ENCODE measurements at regions not wholly inside any gene's neighbourhood (a gene's known extent, or its start where the extent isn't known, plus 50 kb on each side); places are given as distances from the start of the nearest gene placed in this dataset.

GRCh38 chr21:16879479-16879878 is 633.4 kb upstream of the CXADR start:
- Mint-ChIP-seq H3K27me3 (ENCODE audit: low read depth) (no peaks in the 10 kb centered on the region), H3K27ac (ENCODE audit: unreplicated experiment) (no peak overlapping the region), H3K36me3 (ENCODE audit: low read depth) (peaks cover 4% of the 10 kb centered on the region), H3K4me1 (ENCODE audit: low read depth) (no peaks in the 10 kb centered on the region), H3K9me3 (ENCODE audit: low read depth) (peaks cover 23% of the 10 kb centered on the region), H3K4me3 (ENCODE audit: unreplicated experiment) (no peak overlapping the region)
- TF ChIP-seq, protein P1, sequence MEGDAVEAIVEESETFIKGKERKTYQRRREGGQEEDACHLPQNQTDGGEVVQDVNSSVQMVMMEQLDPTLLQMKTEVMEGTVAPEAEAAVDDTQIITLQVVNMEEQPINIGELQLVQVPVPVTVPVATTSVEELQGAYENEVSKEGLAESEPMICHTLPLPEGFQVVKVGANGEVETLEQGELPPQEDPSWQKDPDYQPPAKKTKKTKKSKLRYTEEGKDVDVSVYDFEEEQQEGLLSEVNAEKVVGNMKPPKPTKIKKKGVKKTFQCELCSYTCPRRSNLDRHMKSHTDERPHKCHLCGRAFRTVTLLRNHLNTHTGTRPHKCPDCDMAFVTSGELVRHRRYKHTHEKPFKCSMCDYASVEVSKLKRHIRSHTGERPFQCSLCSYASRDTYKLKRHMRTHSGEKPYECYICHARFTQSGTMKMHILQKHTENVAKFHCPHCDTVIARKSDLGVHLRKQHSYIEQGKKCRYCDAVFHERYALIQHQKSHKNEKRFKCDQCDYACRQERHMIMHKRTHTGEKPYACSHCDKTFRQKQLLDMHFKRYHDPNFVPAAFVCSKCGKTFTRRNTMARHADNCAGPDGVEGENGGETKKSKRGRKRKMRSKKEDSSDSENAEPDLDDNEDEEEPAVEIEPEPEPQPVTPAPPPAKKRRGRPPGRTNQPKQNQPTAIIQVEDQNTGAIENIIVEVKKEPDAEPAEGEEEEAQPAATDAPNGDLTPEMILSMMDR (IDR thresholded peaks at IDR 0.05), result no peak
- DNase-seq (ENCODE audit: low spot score), result no peak

DNA sequence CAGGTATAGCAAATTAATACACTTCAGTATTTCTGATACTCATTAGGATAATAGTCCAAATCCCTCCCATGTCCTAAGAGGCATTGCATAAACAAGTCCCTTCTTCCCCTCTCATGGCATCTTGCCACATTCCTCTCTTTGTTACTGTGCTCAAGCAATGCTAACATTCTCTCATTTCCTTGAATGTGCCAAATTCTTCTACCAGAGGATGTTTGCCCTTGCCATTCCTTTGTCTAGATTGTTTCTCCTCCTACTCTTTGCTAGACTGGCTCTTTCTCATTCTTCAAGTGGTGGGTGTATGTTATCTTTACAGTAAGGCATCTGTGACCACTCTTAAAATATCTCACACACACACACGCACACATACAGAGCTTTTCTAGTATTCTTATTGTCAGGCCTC is 621.0 kb upstream of the CXADR start:
- H3K9me3 Mint-ChIP-seq (ENCODE audit: low read depth), result no peaks in the 10 kb centered on the region
- peaks cover 27% of the 10 kb centered on the region for H3K4me1 Mint-ChIP-seq (ENCODE audit: low read depth)
- DNase-seq (ENCODE audit: low spot score), result no peak
- H3K27ac Mint-ChIP-seq (ENCODE audit: unreplicated experiment), result peak overlapping the region; percentile 84
- H3K4me3 Mint-ChIP-seq (ENCODE audit: unreplicated experiment), result no peak overlapping the region
- H3K27me3 Mint-ChIP-seq (ENCODE audit: low read depth), result no peaks in the 10 kb centered on the region
- TF ChIP-seq, protein P1 (IDR thresholded peaks at IDR 0.05), result no peak
- peaks cover 4% of the 10 kb centered on the region for H3K36me3 Mint-ChIP-seq (ENCODE audit: low read depth)

- no peak overlapping the region for H3K27ac Mint-ChIP-seq (ENCODE audit: unreplicated experiment)
Observed at GRCh38 chr21:16900685-16901084, 612.2 kb upstream of the CXADR start.

DNA sequence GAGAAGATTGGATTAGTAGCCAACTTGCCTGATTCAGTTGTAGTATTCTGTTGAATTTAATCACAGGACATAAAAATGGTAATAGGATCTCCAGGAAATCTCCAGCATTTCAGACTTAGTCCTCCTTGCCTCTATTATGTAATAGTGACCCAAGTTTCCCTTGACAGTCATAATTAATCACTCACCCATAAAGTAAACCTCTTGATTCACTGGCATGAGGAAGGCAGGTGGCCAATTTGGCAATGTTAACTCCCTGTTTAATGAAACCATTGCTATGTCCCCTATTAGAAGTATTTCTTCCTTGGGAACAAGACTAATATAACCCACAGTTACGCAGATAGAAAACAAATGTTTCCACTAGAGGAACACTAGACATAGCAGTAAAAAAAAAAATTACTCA is 604.8 kb upstream of the CXADR start:
- Mint-ChIP-seq H3K27ac (ENCODE audit: unreplicated experiment) (no peak overlapping the region), H3K4me1 (ENCODE audit: low read depth) (peaks cover 18% of the 10 kb centered on the region), H3K4me3 (ENCODE audit: unreplicated experiment) (no peak overlapping the region), H3K27me3 (ENCODE audit: low read depth) (no peaks in the 10 kb centered on the region), H3K9me3 (ENCODE audit: low read depth) (peaks cover 9% of the 10 kb centered on the region), H3K36me3 (ENCODE audit: low read depth) (no peaks in the 10 kb centered on the region)
- TF ChIP-seq, protein P1 (IDR thresholded peaks at IDR 0.05), result no peak
- no peak for DNase-seq (ENCODE audit: low spot score)

More at GRCh38 chr21:16900685-16901084, 612.2 kb upstream of the CXADR start:
- TF ChIP-seq, protein P1 (IDR thresholded peaks at IDR 0.05), result no peak
- H3K4me1 Mint-ChIP-seq (ENCODE audit: low read depth), result no peaks in the 10 kb centered on the region
- no peaks in the 10 kb centered on the region for H3K27me3 Mint-ChIP-seq (ENCODE audit: low read depth)
- H3K9me3 Mint-ChIP-seq (ENCODE audit: low read depth), result peaks cover 9% of the 10 kb centered on the region
- no peak for DNase-seq (ENCODE audit: low spot score)
- no peaks in the 10 kb centered on the region for H3K36me3 Mint-ChIP-seq (ENCODE audit: low read depth)
- H3K4me3 Mint-ChIP-seq (ENCODE audit: unreplicated experiment), result no peak overlapping the region

GRCh38 chr21:16910435-16911165 is 602.2 kb upstream of the CXADR start:
- H3K27ac Mint-ChIP-seq (ENCODE audit: unreplicated experiment), result no peak overlapping the region
- H3K4me3 Mint-ChIP-seq (ENCODE audit: unreplicated experiment), result no peak overlapping the region
- H3K36me3 Mint-ChIP-seq (ENCODE audit: low read depth), result no peaks in the 10 kb centered on the region
- peaks cover 18% of the 10 kb centered on the region for H3K4me1 Mint-ChIP-seq (ENCODE audit: low read depth)
- H3K9me3 Mint-ChIP-seq (ENCODE audit: low read depth), result peaks cover under 1% of the 10 kb centered on the region
- no peak for DNase-seq (ENCODE audit: low spot score)
- H3K27me3 Mint-ChIP-seq (ENCODE audit: low read depth), result no peaks in the 10 kb centered on the region
- TF ChIP-seq, protein P1 (IDR thresholded peaks at IDR 0.05), result no peak

All from chondrocyte (in vitro differentiated cells).